ENCODE measurements at regions not wholly inside any gene's neighbourhood (a gene's known extent, or its start where the extent isn't known, plus 50 kb on each side); places are given as distances from the start of the nearest gene placed in this dataset.

DNA sequence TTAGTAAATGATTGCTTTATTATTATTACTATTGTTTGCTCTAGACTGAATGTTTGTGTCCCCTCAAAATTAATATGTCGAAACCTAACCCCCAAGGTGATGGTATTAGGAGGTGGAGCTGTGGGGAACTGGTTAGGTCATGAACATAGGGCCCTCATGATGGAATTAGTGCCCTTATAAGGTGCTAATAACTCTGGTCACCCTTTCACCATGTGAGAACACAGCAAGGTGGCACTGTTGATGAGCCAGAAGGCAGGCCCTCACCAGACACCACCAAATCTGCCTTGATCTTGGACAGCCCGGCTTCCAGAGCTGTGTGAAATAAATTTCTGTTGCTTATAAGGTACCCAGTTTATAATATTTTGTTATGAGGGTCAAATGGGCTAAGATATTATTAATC lies 95.8 kb downstream of the BDNF start:
- Histone ChIP-seq H3K36me3 (replicated peaks) (no peaks in the 10 kb centered on the region), H3K4me3 (ENCODE audit: low read depth, low read length) (no peak overlapping the region), H3K27ac (no peak overlapping the region), H3K27me3 (replicated peaks) (no peaks in the 10 kb centered on the region)
- in situ Hi-C loops (cut with HindIII; ENCODE audit: low pct_ligation_motif_present, low sequenced_read_pairs): no loop called here
- no peak for DNase-seq
- TF ChIP-seq, protein P1, sequence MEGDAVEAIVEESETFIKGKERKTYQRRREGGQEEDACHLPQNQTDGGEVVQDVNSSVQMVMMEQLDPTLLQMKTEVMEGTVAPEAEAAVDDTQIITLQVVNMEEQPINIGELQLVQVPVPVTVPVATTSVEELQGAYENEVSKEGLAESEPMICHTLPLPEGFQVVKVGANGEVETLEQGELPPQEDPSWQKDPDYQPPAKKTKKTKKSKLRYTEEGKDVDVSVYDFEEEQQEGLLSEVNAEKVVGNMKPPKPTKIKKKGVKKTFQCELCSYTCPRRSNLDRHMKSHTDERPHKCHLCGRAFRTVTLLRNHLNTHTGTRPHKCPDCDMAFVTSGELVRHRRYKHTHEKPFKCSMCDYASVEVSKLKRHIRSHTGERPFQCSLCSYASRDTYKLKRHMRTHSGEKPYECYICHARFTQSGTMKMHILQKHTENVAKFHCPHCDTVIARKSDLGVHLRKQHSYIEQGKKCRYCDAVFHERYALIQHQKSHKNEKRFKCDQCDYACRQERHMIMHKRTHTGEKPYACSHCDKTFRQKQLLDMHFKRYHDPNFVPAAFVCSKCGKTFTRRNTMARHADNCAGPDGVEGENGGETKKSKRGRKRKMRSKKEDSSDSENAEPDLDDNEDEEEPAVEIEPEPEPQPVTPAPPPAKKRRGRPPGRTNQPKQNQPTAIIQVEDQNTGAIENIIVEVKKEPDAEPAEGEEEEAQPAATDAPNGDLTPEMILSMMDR (IDR thresholded peaks at IDR 0.05; ENCODE audit: low read depth, low read length, missing control alignments): no peak

- TF ChIP-seq, protein P1 (IDR thresholded peaks at IDR 0.05; ENCODE audit: low read depth, low read length, missing control alignments): no peak
- Histone ChIP-seq H3K4me3 (ENCODE audit: low read depth, low read length) (no peak overlapping the region), H3K27ac (no peak overlapping the region), H3K36me3 (replicated peaks) (no peaks in the 10 kb centered on the region), H3K27me3 (replicated peaks) (no peaks in the 10 kb centered on the region)
- in situ Hi-C loops (cut with HindIII; ENCODE audit: low pct_ligation_motif_present, low sequenced_read_pairs): no loop called here
- DNase-seq: no peak
These were observed 96.8 kb downstream of the BDNF start for GRCh38 chr11:27603376-27603990.

DNA sequence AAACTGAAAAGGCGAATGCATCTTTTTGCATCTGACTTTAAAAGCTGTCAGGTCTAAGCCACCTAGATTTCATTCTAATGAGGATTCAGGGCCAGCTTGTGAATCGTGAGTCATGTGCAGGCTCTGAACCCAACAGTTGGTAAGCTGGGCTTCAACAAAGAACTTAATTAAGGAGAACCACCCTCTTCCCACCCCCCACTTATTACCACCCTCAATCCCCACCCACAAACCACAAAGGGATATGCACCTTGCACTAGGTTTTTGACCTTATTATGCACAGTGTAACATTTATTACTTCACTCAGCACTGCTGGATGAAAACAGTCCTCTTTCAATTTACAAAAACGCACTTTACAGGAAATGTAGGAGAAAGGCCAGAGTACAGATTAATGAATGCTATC lies 94.1 kb upstream of the LIN7C start:
- no peaks in the 10 kb centered on the region for H3K27me3 ChIP-seq (replicated peaks)
- in situ Hi-C loops (cut with HindIII; ENCODE audit: low pct_ligation_motif_present, low sequenced_read_pairs): no loop called here
- TF ChIP-seq, protein P1 (IDR thresholded peaks at IDR 0.05; ENCODE audit: low read depth, low read length, missing control alignments): no peak
- no peak overlapping the region for H3K27ac ChIP-seq
- no peaks in the 10 kb centered on the region for H3K36me3 ChIP-seq (replicated peaks)
- no peak for DNase-seq
- no peak overlapping the region for H3K4me3 ChIP-seq (ENCODE audit: low read depth, low read length)

DNA sequence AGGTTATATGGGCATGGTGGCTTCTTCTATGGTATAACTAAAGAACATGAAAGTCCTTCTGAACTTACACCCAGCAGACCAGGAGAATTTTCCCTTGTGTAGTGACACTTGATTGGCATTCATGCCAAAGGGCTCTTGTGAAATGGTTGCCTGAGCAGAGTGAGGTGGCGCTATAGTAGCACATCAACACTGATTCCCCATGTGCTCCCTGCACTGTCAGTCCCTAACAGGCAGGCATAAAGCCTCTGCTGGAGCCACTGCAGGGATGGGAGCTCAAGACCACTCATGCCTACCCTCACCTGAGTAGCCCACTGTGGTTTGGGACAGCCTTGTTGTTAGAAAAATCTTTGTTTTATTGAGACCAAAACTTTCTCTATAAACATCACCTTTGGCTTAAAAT lies 92.6 kb upstream of the LIN7C start:
- Histone ChIP-seq H3K27ac (no peak overlapping the region), H3K36me3 (replicated peaks) (no peaks in the 10 kb centered on the region), H3K4me3 (ENCODE audit: low read depth, low read length) (no peak overlapping the region), H3K27me3 (replicated peaks) (no peaks in the 10 kb centered on the region)
- no peak for DNase-seq
- in situ Hi-C loops (cut with HindIII; ENCODE audit: low pct_ligation_motif_present, low sequenced_read_pairs): no loop called here
- TF ChIP-seq, protein P1 (IDR thresholded peaks at IDR 0.05; ENCODE audit: low read depth, low read length, missing control alignments): no peak

DNA sequence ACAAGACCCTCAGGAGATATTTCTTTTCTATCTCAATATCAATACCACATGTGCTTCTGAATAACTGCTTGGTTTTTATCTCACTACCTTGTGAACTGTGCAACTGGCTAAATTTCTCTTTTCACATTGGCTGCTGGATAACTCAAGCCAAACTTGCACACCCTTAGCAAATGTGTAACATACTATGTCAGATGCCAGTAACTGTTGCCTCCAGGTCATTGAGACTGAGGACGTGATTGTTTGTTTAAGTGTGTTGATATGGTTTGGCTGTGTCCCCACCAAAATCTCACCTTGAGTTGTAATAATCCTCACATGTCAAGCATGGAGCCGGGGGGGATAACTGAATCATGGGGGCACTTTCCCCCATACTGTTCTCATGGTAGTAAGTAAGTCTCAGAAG lies 90.2 kb upstream of the LIN7C start:
- Histone ChIP-seq H3K27me3 (replicated peaks) (no peaks in the 10 kb centered on the region), H3K36me3 (replicated peaks) (no peaks in the 10 kb centered on the region), H3K4me3 (ENCODE audit: low read depth, low read length) (no peak overlapping the region), H3K27ac (no peak overlapping the region)
- no peak for DNase-seq
- TF ChIP-seq, protein P1 (IDR thresholded peaks at IDR 0.05; ENCODE audit: low read depth, low read length, missing control alignments): no peak
- in situ Hi-C loops (cut with HindIII; ENCODE audit: low pct_ligation_motif_present, low sequenced_read_pairs): no loop called here

- TF ChIP-seq, protein P1 (IDR thresholded peaks at IDR 0.05; ENCODE audit: low read depth, low read length, missing control alignments): no peak
- in situ Hi-C loops (cut with HindIII; ENCODE audit: low pct_ligation_motif_present, low sequenced_read_pairs): no loop called here
- Histone ChIP-seq H3K4me3 (ENCODE audit: low read depth, low read length) (no peak overlapping the region), H3K27me3 (replicated peaks) (no peaks in the 10 kb centered on the region), H3K27ac (no peak overlapping the region), H3K36me3 (replicated peaks) (no peaks in the 10 kb centered on the region)
- DNase-seq: no peak
These were observed 89.8 kb upstream of the LIN7C start for GRCh38 chr11:27596388-27596787.

Measured in brain microvascular endothelial cell (primary cell).